ENCODE measurements at regions not wholly inside any gene's neighbourhood (a gene's known extent, or its start where the extent isn't known, plus 50 kb on each side); places are given as distances from the start of the nearest gene placed in this dataset.

- no peak overlapping the region for H3K4me3 ChIP-seq (ENCODE audit: low read length)
- no peak for TF ChIP-seq CTCF (IDR thresholded peaks at IDR 0.05; ENCODE audit: insufficient read depth, low read depth, low read length, missing control alignments)
- no peak for DNase-seq (ENCODE audit: low read depth)
These were observed 1385.0 kb downstream of the TBC1D22A start for GRCh38 chr22:48147404-48147803.

DNA sequence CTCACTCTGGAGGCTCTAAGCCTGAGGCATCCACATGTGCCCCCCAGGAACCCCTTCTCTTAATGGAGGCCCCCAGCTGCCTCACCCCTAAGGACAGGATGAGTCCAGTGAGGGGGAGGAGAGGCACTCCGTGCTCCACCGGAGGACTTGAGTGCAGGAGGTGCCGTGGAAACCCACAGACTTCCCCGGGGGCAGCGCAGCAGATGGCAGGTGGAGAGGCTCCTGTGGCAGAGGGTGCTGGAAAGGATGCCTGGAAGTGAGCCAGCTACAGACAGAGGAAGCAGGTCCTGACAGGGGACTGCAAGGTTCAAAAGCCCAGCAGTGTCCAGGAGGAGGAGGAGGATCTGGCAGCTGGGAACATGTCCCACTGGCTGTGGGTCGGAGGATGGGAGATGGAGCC, 1384.0 kb downstream of the TBC1D22A start:
- DNase-seq (ENCODE audit: low read depth), result no peak
- no peak for TF ChIP-seq CTCF (IDR thresholded peaks at IDR 0.05; ENCODE audit: insufficient read depth, low read depth, low read length, missing control alignments)
- H3K4me3 ChIP-seq (ENCODE audit: low read length), result no peak overlapping the region

GRCh38 chr22:48145738-48146137, 1383.3 kb downstream of the TBC1D22A start:
- DNase-seq (ENCODE audit: low read depth), result no peak
- H3K4me3 ChIP-seq (ENCODE audit: low read length), result no peak overlapping the region
- TF ChIP-seq CTCF (IDR thresholded peaks at IDR 0.05; ENCODE audit: insufficient read depth, low read depth, low read length, missing control alignments), result no peak

DNA sequence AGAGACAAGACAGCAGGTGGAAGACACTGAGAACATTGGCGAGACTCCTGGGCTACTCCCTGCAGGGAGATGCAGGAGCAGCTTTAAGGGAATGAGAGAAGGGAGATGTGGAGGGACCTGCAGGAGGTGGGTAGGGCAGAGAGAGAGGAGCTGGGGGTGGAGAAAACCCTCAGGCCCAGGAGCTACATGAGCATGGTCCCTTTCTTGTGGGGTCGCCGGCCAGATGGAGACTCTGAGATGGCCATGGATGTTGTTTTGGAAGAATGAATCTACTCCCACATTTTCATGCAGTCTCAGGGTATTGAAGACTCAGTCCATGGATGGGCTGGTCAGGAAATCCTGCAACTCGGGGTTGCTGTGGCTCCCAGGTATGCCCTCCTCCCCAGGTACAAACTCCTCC, 1381.9 kb downstream of the TBC1D22A start:
- TF ChIP-seq CTCF (IDR thresholded peaks at IDR 0.05; ENCODE audit: insufficient read depth, low read depth, low read length, missing control alignments), result no peak
- no peak for DNase-seq (ENCODE audit: low read depth)
- H3K4me3 ChIP-seq (ENCODE audit: low read length), result no peak overlapping the region

- no peak for TF ChIP-seq CTCF (IDR thresholded peaks at IDR 0.05; ENCODE audit: insufficient read depth, low read depth, low read length, missing control alignments)
- no peak for DNase-seq (ENCODE audit: low read depth)
- H3K4me3 ChIP-seq (ENCODE audit: low read length), result no peak overlapping the region
These were observed 1381.4 kb downstream of the TBC1D22A start for GRCh38 chr22:48143856-48144255.

DNA sequence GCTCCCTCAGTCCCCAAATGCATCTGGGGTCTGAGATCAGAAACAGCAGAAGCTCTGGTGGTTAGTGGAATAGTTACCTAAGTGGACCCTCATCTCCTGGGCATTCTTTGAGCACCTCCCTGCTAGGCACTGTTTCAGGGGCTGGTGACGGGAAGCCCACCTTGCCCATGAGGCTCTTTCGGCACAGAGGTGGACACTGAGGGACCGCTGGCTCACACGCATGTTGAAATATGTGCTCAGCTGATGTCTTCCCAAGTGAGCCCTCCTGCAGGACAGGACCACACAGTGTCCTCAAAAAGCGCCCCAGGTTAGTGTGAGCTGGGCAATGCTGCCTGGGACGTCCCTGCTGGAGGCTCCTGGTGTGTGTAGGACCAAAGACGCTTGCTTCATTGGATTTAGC, 1379.9 kb downstream of the TBC1D22A start:
- TF ChIP-seq CTCF (IDR thresholded peaks at IDR 0.05; ENCODE audit: insufficient read depth, low read depth, low read length, missing control alignments), result no peak
- no peak for DNase-seq (ENCODE audit: low read depth)
- no peak overlapping the region for H3K4me3 ChIP-seq (ENCODE audit: low read length)

DNA sequence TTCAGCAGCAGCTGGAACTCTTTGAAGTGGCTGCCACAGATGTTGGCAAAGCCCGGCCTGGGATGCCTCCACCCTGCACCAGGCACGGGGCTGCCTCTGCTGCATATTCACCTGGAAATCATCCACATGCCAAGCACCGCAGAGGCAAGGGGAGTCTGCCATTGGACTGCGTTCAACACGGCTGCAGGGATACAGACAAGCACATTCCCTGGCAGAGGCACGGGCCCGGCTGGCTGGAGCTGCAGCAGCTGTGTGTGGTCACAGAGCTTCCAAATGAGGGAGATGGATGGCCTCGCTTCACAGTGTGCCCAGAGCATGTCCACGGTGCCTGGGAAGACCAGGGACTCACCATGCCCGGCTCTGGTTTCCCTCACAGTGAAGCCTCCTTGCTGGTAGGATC, 1378.9 kb downstream of the TBC1D22A start:
- TF ChIP-seq CTCF (IDR thresholded peaks at IDR 0.05; ENCODE audit: insufficient read depth, low read depth, low read length, missing control alignments), result no peak
- no peak overlapping the region for H3K4me3 ChIP-seq (ENCODE audit: low read length)
- no peak for DNase-seq (ENCODE audit: low read depth)

Measured in epithelial cell of esophagus (primary cell).